Stimulated activated CD4-positive, alpha-beta T cell treated with anti-CD3 and anti-CD28 coated beads, TNF-alpha, amount 100 ng/mL, for 24 hours (primary cell): ENCODE measurements at regions not wholly inside any gene's neighbourhood (a gene's known extent, or its start where the extent isn't known, plus 50 kb on each side); places are given as distances from the start of the nearest gene placed in this dataset.
"Not testable (repeated sequence)": the region's sequence is repeated elsewhere in the genome, so short reads cannot be mapped to it uniquely, and the experiment has no call there.

ENCODE experiments used
- DNase-seq, 3 experiments: peaks; one replicate each; pipeline ENCODE4 v3.0.0-alpha.2; 2020; ENCODE audit warnings: low read depth in 3 of 3

GRCh38 chr16:64730261-64730660, 391.6 kb downstream of the CDH11 start:
- DNase-seq = no peak

- DNase-seq = no peak
Measured at GRCh38 chr16:64724339-64724738, 397.5 kb downstream of the CDH11 start.

- DNase-seq = no peak
Measured at GRCh38 chr16:64718486-64718885, 403.4 kb downstream of the CDH11 start.

GRCh38 chr16:64717871-64718270, 404.0 kb downstream of the CDH11 start:
- no peak for DNase-seq

- DNase-seq = no peak
Measured at GRCh38 chr16:64715624-64716023, 406.2 kb downstream of the CDH11 start.

- DNase-seq = no peak
Measured at GRCh38 chr16:64712026-64712425, 409.8 kb downstream of the CDH11 start.

GRCh38 chr16:64711596-64711995, 410.3 kb downstream of the CDH11 start:
- no peak for DNase-seq

- DNase-seq = no peak
Measured at GRCh38 chr16:64711026-64711425, 410.8 kb downstream of the CDH11 start.

- no peak for DNase-seq
Measured at GRCh38 chr16:64705443-64705842, 416.4 kb downstream of the CDH11 start.

DNA sequence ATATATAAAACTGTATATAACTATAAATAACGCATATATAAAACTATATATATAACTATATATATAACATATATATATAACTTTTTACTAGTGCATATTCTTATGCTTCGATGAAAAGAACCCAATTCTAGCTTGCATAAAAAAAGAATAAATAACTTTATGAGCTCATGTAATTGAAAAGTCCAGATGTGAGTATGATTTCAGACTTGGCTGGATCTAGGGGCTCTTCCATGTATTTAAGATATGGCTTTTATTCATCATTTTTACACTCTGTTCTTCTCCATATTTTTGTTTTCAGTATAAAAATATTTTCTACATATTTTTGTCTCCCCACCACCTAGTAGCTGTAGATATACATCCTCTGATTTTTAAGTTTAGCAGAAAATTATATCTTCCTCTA, 417.5 kb downstream of the CDH11 start:
- DNase-seq = no peak

- no peak for DNase-seq
Measured at GRCh38 chr16:64702415-64702814, 419.4 kb downstream of the CDH11 start.

- DNase-seq = no peak
Measured at GRCh38 chr16:64700628-64701027, 421.2 kb downstream of the CDH11 start.

GRCh38 chr16:64696866-64697265, 425.0 kb downstream of the CDH11 start:
- DNase-seq = no peak

- no peak for DNase-seq
Measured at GRCh38 chr16:64695684-64696083, 426.2 kb downstream of the CDH11 start.

- DNase-seq = no peak
Measured at GRCh38 chr16:64693946-64694345, 427.9 kb downstream of the CDH11 start.

- DNase-seq = no peak
Measured at GRCh38 chr16:64687786-64688185, 434.1 kb downstream of the CDH11 start.

- no peak for DNase-seq
Measured at GRCh38 chr16:64687123-64687522, 434.7 kb downstream of the CDH11 start.

DNA sequence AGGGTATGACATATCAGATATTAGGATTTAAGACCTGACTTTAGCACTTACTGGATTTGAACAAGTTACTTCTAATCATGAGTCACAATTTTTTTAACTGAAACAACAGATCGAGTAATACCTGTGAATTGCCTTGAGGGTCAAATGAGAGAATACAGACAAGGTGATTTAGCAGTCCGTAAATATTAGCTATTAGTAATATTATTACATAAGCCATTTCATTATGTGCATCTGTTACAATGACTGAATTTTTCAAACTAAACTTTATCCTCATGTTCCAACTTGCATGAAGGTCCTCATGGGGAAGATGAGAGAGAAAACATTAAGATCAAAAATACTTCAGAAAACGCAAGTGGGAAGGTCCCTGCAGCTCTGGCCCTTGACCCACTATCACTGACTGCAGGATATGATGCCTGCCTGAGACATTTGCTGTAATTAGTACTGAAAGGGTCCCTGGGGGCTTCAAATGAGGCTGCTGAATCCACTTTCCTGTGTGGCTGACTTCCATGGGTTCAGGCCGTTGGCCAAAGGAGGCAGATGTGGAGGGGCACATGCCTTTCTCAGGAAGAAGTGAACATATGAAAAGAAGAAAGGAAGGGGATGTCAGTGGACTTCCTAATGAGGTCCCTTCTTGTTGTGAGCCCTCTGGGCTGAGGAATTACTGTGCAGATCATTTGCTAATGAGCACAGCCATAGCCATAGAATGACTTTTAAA, 441.7 kb downstream of the CDH11 start:
- DNase-seq = no peak

GRCh38 chr16:64669573-64669972, 452.3 kb downstream of the CDH11 start:
- DNase-seq = no peak

- no peak for DNase-seq
Measured at GRCh38 chr16:64667334-64667877, 454.5 kb downstream of the CDH11 start.

GRCh38 chr16:64662312-64662711, 459.6 kb downstream of the CDH11 start:
- DNase-seq = not testable (repeated sequence)

DNA sequence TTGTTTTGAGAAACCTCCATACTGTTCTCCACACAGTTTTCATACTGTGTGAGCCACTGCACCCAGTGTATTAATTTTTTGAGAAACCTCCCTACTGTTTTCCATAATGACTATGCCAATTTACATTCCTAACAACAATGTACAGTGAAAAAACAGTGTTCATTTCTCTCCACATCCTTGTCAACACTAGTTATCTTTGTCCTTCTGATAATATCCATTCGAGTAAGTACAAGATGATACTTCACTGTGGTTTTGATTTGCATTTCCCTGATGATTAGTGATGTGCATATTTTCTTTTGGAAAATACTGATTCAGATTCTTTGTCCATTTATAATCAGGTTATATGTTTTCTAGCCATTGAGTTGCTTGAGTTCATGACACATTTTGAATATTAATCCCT, 462.0 kb downstream of the CDH11 start:
- DNase-seq = no peak

- no peak for DNase-seq
Measured at GRCh38 chr16:64657316-64658011, 464.4 kb downstream of the CDH11 start.
